Smooth muscle cell (in vitro differentiated cells): ENCODE measurements at regions not wholly inside any gene's neighbourhood (a gene's known extent, or its start where the extent isn't known, plus 50 kb on each side); places are given as distances from the start of the nearest gene placed in this dataset.
"Not testable (repeated sequence)": the region's sequence is repeated elsewhere in the genome, so short reads cannot be mapped to it uniquely, and the experiment has no call there.

Experiments
- DNase-seq: peaks from one replicate; lab custom pipeline; 2025; ENCODE audit not compliant: unreplicated experiment; lab: John Stamatoyannopoulos, UW
- H2AFZ ChIP-seq: fragments of 200-600 bp; sonication (generic); 2 replicates; pipeline ENCODE4 v1.6.0; 2016; ENCODE audit warnings: antibody characterized with exemption, low read depth, mild to moderate bottlenecking
- H3F3A ChIP-seq: fragments of 200-600 bp; sonication (generic); 2 replicates; pipeline ENCODE4 v1.6.0; 2017; ENCODE audit warnings: antibody characterized with exemption, low read depth
- H3K27ac ChIP-seq: fragments of 200-600 bp; sonication (generic); 2 replicates; pipeline ENCODE4 v1.5.1; 2016; ENCODE audit warnings: low read depth, mild to moderate bottlenecking
- H3K27me3 ChIP-seq: fragments of 200-600 bp; sonication (generic); 2 replicates; pipeline ENCODE4 v1.6.1; 2016; ENCODE audit warnings: low read depth, mild to moderate bottlenecking
- H3K36me3 ChIP-seq: fragments of 200-600 bp; sonication (generic); 2 replicates; pipeline ENCODE4 v1.5.1; 2016; ENCODE audit warnings: low read depth
- H3K4me1 ChIP-seq: fragments of 200-600 bp; sonication (generic); 2 replicates; pipeline ENCODE4 v1.5.1; 2016; ENCODE audit warnings: low read depth
- H3K4me2 ChIP-seq: fragments of 200-600 bp; sonication (generic); 2 replicates; pipeline ENCODE4 v1.6.0; 2016; ENCODE audit warnings: mild to moderate bottlenecking
- H3K4me3 ChIP-seq: fragments of 200-600 bp; sonication (generic); 2 replicates; pipeline ENCODE4 v1.5.1; 2016; ENCODE audit warnings: mild to moderate bottlenecking
- H3K79me2 ChIP-seq: fragments of 200-600 bp; sonication (generic); 2 replicates; pipeline ENCODE4 v1.6.0; 2016; ENCODE audit warnings: low read depth, mild to moderate bottlenecking
- H3K9ac ChIP-seq: fragments of 200-600 bp; sonication (generic); 2 replicates; pipeline ENCODE4 v1.6.0; 2016; ENCODE audit warnings: low read depth
- H3K9me3 ChIP-seq: fragments of 200-600 bp; sonication (generic); replicated peaks from 2 replicates; pipeline ENCODE4 v1.5.1; 2016; ENCODE audit warnings: low read depth
- H4K20me1 ChIP-seq: fragments of 200-600 bp; sonication (generic); 2 replicates; pipeline ENCODE4 v1.6.0; 2016; ENCODE audit warnings: low read depth
- WGBS: methylation state at CpG from one replicate; pipeline ENCODE4 v1.1.7; 2016; ENCODE audit warnings: low lambda C conversion rate; 5-methylcytosine and 5-hydroxymethylcytosine counted together
- TF ChIP-seq, protein P1 (sequence below): fragments of 200-600 bp; sonication (generic); IDR thresholded peaks from 2 replicates; pipeline ENCODE4 v1.5.1; 2017; ENCODE audit warnings: borderline replicate concordance, mild to moderate bottlenecking, antibody characterized with exemption; ENCODE audit not compliant: insufficient read depth, poor library complexity, severe bottlenecking

- WGBS, result 78% methylated on average over 3 of the region's 3 CpGs
- TF ChIP-seq, protein P1, sequence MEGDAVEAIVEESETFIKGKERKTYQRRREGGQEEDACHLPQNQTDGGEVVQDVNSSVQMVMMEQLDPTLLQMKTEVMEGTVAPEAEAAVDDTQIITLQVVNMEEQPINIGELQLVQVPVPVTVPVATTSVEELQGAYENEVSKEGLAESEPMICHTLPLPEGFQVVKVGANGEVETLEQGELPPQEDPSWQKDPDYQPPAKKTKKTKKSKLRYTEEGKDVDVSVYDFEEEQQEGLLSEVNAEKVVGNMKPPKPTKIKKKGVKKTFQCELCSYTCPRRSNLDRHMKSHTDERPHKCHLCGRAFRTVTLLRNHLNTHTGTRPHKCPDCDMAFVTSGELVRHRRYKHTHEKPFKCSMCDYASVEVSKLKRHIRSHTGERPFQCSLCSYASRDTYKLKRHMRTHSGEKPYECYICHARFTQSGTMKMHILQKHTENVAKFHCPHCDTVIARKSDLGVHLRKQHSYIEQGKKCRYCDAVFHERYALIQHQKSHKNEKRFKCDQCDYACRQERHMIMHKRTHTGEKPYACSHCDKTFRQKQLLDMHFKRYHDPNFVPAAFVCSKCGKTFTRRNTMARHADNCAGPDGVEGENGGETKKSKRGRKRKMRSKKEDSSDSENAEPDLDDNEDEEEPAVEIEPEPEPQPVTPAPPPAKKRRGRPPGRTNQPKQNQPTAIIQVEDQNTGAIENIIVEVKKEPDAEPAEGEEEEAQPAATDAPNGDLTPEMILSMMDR, result no peak
- DNase-seq, result no peak
Observed at GRCh38 chr14:88095791-88096190, 90.9 kb downstream of the GPR65 start.

DNA sequence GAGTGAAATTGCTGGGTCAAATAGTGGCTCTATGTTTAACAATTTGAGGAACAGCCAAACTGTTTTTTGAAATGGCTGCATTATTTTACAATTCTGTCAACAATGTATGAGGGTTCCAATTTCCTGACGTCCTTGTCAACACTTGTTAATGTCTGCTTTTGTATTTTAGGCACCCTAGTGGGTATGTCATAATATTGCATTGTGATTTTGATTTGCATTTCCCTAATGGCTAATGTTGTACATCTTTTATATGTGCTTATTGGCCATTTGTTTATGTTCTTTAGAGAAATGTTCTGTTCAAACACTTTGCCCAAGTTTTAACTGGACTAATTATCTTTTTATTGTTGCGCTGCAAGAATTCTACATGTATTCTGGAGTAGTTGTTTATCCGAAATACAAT lies 93.2 kb downstream of the GPR65 start:
- no peak overlapping the region for H2AFZ ChIP-seq
- no peaks in the 10 kb centered on the region for H3K27me3 ChIP-seq
- H3F3A ChIP-seq, result no peaks in the 10 kb centered on the region
- H3K36me3 ChIP-seq, result no peaks in the 10 kb centered on the region
- TF ChIP-seq, protein P1, result no peak
- no peak overlapping the region for H3K9ac ChIP-seq
- H3K4me3 ChIP-seq, result no peak overlapping the region
- no peak for DNase-seq
- no peaks in the 10 kb centered on the region for H3K79me2 ChIP-seq
- WGBS, result 76% methylated on average over 3 of the region's 3 CpGs
- H3K9me3 ChIP-seq, result no peaks in the 10 kb centered on the region
- no peak overlapping the region for H3K4me2 ChIP-seq
- H3K27ac ChIP-seq, result no peak overlapping the region
- H4K20me1 ChIP-seq, result no peaks in the 10 kb centered on the region
- no peaks in the 10 kb centered on the region for H3K4me1 ChIP-seq

More at GRCh38 chr14:88095791-88096190, 90.9 kb downstream of the GPR65 start:
- Histone ChIP-seq H3K4me1 (no peaks in the 10 kb centered on the region), H3K27ac (no peak overlapping the region), H3K4me2 (no peak overlapping the region), H3K79me2 (no peaks in the 10 kb centered on the region), H3F3A (no peaks in the 10 kb centered on the region), H3K9me3 (no peaks in the 10 kb centered on the region), H3K27me3 (no peaks in the 10 kb centered on the region), H3K4me3 (no peak overlapping the region), H2AFZ (no peak overlapping the region), H3K9ac (no peak overlapping the region), H4K20me1 (no peaks in the 10 kb centered on the region), H3K36me3 (no peaks in the 10 kb centered on the region)

DNA sequence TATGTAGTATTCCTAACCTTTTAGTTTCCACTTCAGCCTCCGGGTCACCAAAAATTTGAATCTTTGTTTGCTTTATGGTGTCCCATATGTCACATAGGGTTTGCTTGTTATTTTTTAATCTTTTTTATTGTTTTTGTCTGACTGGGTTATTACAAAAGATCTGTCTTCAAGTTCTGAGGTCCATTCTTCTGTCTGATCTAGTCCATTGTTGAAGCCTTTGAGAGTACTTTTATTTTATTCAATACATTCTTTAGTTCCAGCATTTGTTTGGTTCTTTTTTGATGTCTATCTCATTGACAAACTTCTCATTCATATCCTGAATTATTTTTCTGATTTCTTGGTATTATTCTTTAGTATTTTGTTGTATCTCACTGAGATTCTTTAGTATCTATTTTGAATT lies 99.8 kb downstream of the GPR65 start:
- no peaks in the 10 kb centered on the region for H4K20me1 ChIP-seq
- H3K79me2 ChIP-seq, result no peaks in the 10 kb centered on the region
- DNase-seq, result no peak
- WGBS, result 95% methylated on average over 1 of the region's 1 CpG
- TF ChIP-seq, protein P1, result no peak
- no peaks in the 10 kb centered on the region for H3K9me3 ChIP-seq
- no peaks in the 10 kb centered on the region for H3K27me3 ChIP-seq
- H3F3A ChIP-seq, result no peaks in the 10 kb centered on the region
- H3K9ac ChIP-seq, result no peak overlapping the region
- no peaks in the 10 kb centered on the region for H3K36me3 ChIP-seq
- H3K4me3 ChIP-seq, result no peak overlapping the region
- no peak overlapping the region for H2AFZ ChIP-seq
- no peak overlapping the region for H3K4me2 ChIP-seq
- no peak overlapping the region for H3K27ac ChIP-seq
- H3K4me1 ChIP-seq, result no peaks in the 10 kb centered on the region

- H3K27me3 ChIP-seq, result no peaks in the 10 kb centered on the region
- 79% methylated on average over 4 of the region's 4 CpGs for WGBS
- no peak overlapping the region for H3K4me2 ChIP-seq
- no peak overlapping the region for H2AFZ ChIP-seq
- no peak overlapping the region for H3K27ac ChIP-seq
- H4K20me1 ChIP-seq, result no peaks in the 10 kb centered on the region
- no peaks in the 10 kb centered on the region for H3K36me3 ChIP-seq
- no peaks in the 10 kb centered on the region for H3K9me3 ChIP-seq
- H3K9ac ChIP-seq, result no peak overlapping the region
- H3K4me1 ChIP-seq, result no peaks in the 10 kb centered on the region
- no peaks in the 10 kb centered on the region for H3K79me2 ChIP-seq
- TF ChIP-seq, protein P1, result no peak
- no peaks in the 10 kb centered on the region for H3F3A ChIP-seq
- H3K4me3 ChIP-seq, result no peak overlapping the region
- DNase-seq, result no peak
Observed at GRCh38 chr14:88106377-88106776, 101.4 kb downstream of the GPR65 start.

DNA sequence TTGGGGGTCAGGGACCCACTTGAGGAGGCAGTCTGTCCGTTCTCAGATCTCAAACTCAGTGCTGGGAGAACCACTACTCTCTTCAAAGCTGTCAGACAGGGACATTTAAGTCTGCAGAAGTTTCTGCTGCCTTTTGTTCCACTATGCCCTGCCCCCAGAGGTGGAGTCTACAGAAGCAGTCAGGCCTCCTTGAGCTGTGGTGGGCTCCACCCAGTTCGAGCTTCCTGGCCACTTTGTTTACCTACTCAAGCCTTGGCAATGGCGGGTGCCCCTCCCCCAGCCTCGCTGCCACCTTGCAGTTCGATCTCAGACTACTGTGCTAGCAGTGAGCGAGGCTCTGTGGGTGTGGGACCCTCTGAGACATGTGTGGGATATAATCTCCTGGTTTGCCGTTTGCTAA lies 122.7 kb downstream of the GPR65 start:
- WGBS, result 89% methylated on average over 7 of the region's 7 CpGs
- H3K4me2 ChIP-seq, result not testable (repeated sequence)

More for the DNA sequence above, 122.7 kb downstream of the GPR65 start:
- H3K9me3 ChIP-seq, H2AFZ ChIP-seq, H4K20me1 ChIP-seq, H3K4me3 ChIP-seq, H3K36me3 ChIP-seq, H3K4me1 ChIP-seq, H3F3A ChIP-seq, H3K9ac ChIP-seq, DNase-seq, H3K79me2 ChIP-seq, H3K27ac ChIP-seq, H3K27me3 ChIP-seq: not testable (repeated sequence)
